GM12875 (cell line): ENCODE measurements at regions not wholly inside any gene's neighbourhood (a gene's known extent, or its start where the extent isn't known, plus 50 kb on each side); places are given as distances from the start of the nearest gene placed in this dataset.

Source experiments
- H3K4me3 ChIP-seq: one replicate; pipeline ENCODE4 v1.5.1; 2011; ENCODE audit warnings: low read depth, low read length, control low read depth
- CTCF ChIP-seq: IDR thresholded peaks from 2 replicates; pipeline ENCODE4 v1.5.1; 2011; ENCODE audit warnings: low read depth, mild to moderate bottlenecking, control low read depth, inconsistent platforms, low read length, moderate library complexity, borderline replicate concordance; ENCODE audit not compliant: insufficient read depth

DNA sequence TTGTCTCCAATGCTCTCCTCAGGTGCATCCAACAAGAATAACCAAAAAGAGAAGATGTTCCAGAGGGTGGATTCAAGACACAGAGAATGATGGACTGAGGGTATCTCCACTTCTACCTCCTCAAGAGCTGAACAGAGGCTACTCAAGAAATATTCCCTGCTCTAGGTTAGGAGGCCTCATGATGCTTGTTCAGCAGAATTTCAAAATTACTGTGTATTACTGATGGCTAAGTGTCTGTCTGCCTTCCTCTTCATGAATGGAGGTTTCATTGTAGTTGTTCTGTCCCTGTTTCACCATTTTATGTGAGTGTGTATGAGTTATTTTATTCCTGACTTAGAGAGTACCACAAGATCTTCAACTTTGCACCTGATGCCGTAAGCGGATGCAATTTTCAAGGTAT is 76.8 kb downstream of the JRKL start:
- H3K4me3 ChIP-seq: no peak overlapping the region
- TF ChIP-seq CTCF: no peak

DNA sequence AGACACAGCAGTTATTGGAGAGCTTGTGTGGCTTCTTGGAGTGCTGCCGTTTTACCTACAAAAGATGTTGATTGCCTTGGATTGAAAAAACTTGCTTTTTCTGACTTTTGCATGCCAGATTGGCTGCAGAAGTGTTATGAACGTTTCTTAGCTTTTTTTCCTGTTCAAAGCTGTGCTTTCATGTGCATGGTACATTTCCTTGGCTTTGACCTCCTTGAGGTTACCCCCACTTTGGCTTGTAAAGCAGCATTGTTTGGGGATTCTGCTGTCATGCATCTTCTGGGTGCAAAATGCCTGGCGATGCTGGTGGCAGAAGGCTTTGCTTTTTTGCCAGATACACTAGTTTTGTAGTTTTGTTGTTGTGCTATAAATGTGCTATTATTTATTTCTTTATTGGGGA is 80.0 kb downstream of the JRKL start:
- H3K4me3 ChIP-seq: no peak overlapping the region
- TF ChIP-seq CTCF: no peak

DNA sequence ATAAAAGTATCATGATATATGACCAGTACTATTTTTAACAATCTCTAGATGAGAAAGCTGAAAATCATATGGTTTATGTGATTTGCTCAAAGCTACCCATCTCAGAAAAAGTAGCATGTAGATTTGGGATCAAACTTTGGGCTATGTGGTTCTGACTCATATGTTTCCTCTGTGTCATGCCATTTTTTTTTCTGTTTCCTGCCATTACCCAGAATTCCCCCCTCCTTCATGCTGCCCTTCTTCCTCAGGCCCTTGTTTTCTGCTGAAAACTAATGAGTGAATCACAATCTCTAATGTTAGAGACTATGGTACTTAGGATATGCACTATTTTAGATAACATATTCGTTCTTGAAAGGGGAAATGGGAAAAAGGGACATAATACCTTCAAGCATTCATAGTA is 80.7 kb downstream of the JRKL start:
- TF ChIP-seq CTCF: no peak

DNA sequence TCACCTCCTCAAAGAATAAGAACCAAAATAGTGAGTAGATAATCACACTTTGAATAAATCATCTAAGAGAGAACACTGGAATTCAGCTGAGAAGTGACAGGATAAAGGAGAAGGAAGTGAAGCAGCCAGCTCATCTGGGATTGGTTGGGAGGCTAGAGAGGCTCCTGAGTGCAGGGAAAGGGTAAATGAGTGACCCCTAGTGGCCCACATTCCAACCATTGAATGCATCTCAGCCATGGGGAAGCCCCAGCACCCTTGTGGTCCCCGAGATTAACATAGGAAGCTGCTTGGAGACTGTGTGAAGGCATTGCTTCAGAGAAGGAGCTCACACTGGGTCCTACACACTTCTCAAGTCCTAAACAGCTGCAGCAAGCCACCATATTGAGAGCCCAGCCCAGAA is 82.3 kb downstream of the JRKL start:
- H3K4me3 ChIP-seq: no peak overlapping the region
- TF ChIP-seq CTCF: peak; percentile 43; the same call in 1 of the 2 replicates

More for the DNA sequence above, 80.7 kb downstream of the JRKL start:
- no peak overlapping the region for H3K4me3 ChIP-seq

GRCh38 chr11:96474263-96474662 is 84.5 kb downstream of the JRKL start:
- TF ChIP-seq CTCF: no peak
- H3K4me3 ChIP-seq: no peak overlapping the region

- no peak for TF ChIP-seq CTCF
- H3K4me3 ChIP-seq: no peak overlapping the region
Observed at GRCh38 chr11:96481204-96481603, 91.4 kb downstream of the JRKL start.

DNA sequence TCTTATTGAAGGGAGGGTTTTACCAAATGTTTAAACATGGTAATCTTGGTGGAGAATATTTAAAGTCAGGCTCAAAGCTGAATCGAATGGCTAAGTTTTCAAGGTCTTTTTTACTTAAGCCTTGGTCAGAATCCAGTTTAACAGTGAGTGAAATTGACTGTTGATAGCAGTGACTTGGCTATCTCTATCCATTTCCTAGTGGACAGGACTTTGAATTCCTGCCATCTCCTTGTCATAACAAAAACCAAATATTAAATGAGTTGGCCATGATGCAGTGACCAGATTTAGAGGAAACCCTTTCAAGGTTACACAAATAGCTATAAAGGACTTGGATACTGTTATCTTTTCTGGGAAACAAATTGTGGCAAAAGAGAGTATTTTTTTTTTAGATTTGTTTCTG is 92.0 kb downstream of the JRKL start:
- TF ChIP-seq CTCF: no peak

More for the DNA sequence above, 92.0 kb downstream of the JRKL start:
- H3K4me3 ChIP-seq: no peak overlapping the region
